Left ventricle myocardium inferior (tissue), 1 donor: ENCODE measurements at regions not wholly inside any gene's neighbourhood (a gene's known extent, or its start where the extent isn't known, plus 50 kb on each side); places are given as distances from the start of the nearest gene placed in this dataset.

ENCODE experiments used
- DNase-seq: peaks from one replicate; pipeline ENCODE4 v3.0.0-alpha.2; 2020
- H3K27ac ChIP-seq: fragments of 200-600 bp; replicated peaks from 2 replicates; pipeline ENCODE4 v1.8.0; 2021
- H3K27me3 ChIP-seq: fragments of 200-600 bp; 2 replicates; pipeline ENCODE4 v1.8.0; 2021; ENCODE audit warnings: low read depth
- H3K36me3 ChIP-seq: fragments of 200-600 bp; 2 replicates; pipeline ENCODE4 v1.8.0; 2021
- H3K4me1 ChIP-seq: fragments of 200-600 bp; 2 replicates; pipeline ENCODE4 v1.8.0; 2021
- H3K4me3 ChIP-seq: fragments of 200-600 bp; 2 replicates; pipeline ENCODE4 v1.8.0; 2021; ENCODE audit warnings: mild to moderate bottlenecking, moderate library complexity
- H3K9me3 ChIP-seq: fragments of 200-600 bp; replicated peaks from 2 replicates; pipeline ENCODE4 v1.8.0; 2021
- CTCF ChIP-seq: fragments of 200-600 bp; IDR thresholded peaks from 2 replicates; pipeline ENCODE4 v1.8.0; 2021; ENCODE audit warnings: antibody characterized with exemption, mild to moderate bottlenecking, borderline replicate concordance
- intact Hi-C: fragments of 100-400 bp; cut with micrococcal nuclease; formaldehyde crosslinking; loops from one replicate; pipeline ENCODE4 v1.11.0; 2022
- donor health status: DM: no; HTN: yes; CAD: no; lungs with severe emphysema.

GRCh38 chr3:104745313-104745712 lies 621.4 kb upstream of the ALCAM start:
- DNase-seq: no peak
- Histone ChIP-seq H3K4me3 (no peak overlapping the region), H3K9me3 (no peaks in the 10 kb centered on the region), H3K36me3 (no peaks in the 10 kb centered on the region), H3K27me3 (no peaks in the 10 kb centered on the region), H3K27ac (no peak overlapping the region), H3K4me1 (no peaks in the 10 kb centered on the region)
- intact Hi-C loops: no loop called here
- TF ChIP-seq CTCF: no peak

GRCh38 chr3:104746056-104746455 lies 620.7 kb upstream of the ALCAM start:
- H3K27me3 ChIP-seq: no peaks in the 10 kb centered on the region
- intact Hi-C loops: no loop called here
- no peak overlapping the region for H3K27ac ChIP-seq
- TF ChIP-seq CTCF: no peak
- no peaks in the 10 kb centered on the region for H3K4me1 ChIP-seq
- no peak for DNase-seq
- no peak overlapping the region for H3K4me3 ChIP-seq
- no peaks in the 10 kb centered on the region for H3K36me3 ChIP-seq
- no peaks in the 10 kb centered on the region for H3K9me3 ChIP-seq

- no peaks in the 10 kb centered on the region for H3K27me3 ChIP-seq
- H3K4me3 ChIP-seq: no peak overlapping the region
- no peak overlapping the region for H3K27ac ChIP-seq
- H3K36me3 ChIP-seq: no peaks in the 10 kb centered on the region
- no peaks in the 10 kb centered on the region for H3K9me3 ChIP-seq
- no peak for TF ChIP-seq CTCF
- no peaks in the 10 kb centered on the region for H3K4me1 ChIP-seq
- intact Hi-C loops: no loop called here
- DNase-seq: no peak
Observed at GRCh38 chr3:104750581-104750980, 616.1 kb upstream of the ALCAM start.

GRCh38 chr3:104755791-104756190 lies 610.9 kb upstream of the ALCAM start:
- H3K4me3 ChIP-seq: no peak overlapping the region
- no peak for DNase-seq
- H3K9me3 ChIP-seq: no peaks in the 10 kb centered on the region
- no peaks in the 10 kb centered on the region for H3K27me3 ChIP-seq
- TF ChIP-seq CTCF: no peak
- intact Hi-C loops: no loop called here
- no peaks in the 10 kb centered on the region for H3K36me3 ChIP-seq
- H3K27ac ChIP-seq: no peak overlapping the region
- H3K4me1 ChIP-seq: no peaks in the 10 kb centered on the region

GRCh38 chr3:104763007-104763406 lies 603.7 kb upstream of the ALCAM start:
- Histone ChIP-seq H3K4me3 (no peak overlapping the region), H3K27me3 (no peaks in the 10 kb centered on the region), H3K4me1 (no peaks in the 10 kb centered on the region), H3K27ac (no peak overlapping the region), H3K36me3 (no peaks in the 10 kb centered on the region), H3K9me3 (no peaks in the 10 kb centered on the region)
- TF ChIP-seq CTCF: no peak
- intact Hi-C loops: no loop called here
- DNase-seq: no peak

- intact Hi-C loops: no loop called here
- no peak for DNase-seq
- no peak overlapping the region for H3K27ac ChIP-seq
- H3K9me3 ChIP-seq: no peaks in the 10 kb centered on the region
- no peak for TF ChIP-seq CTCF
- H3K36me3 ChIP-seq: no peaks in the 10 kb centered on the region
- no peak overlapping the region for H3K4me3 ChIP-seq
- no peaks in the 10 kb centered on the region for H3K4me1 ChIP-seq
- H3K27me3 ChIP-seq: no peaks in the 10 kb centered on the region
Observed at GRCh38 chr3:104764496-104764895, 602.2 kb upstream of the ALCAM start.
